Adrenal gland (tissue), 5 donors: ENCODE measurements at regions not wholly inside any gene's neighbourhood (a gene's known extent, or its start where the extent isn't known, plus 50 kb on each side); places are given as distances from the start of the nearest gene placed in this dataset.

ENCODE experiments used
- POLR2A ChIP-seq, 2 donors: fragments of 450-650 bp; IDR thresholded peaks; one replicate each; pipeline ENCODE4 v1.6.1; 2017; ENCODE audit warnings: antibody characterized with exemption in 2 of 2, mild to moderate bottlenecking in 2 of 2, moderate library complexity in 1 of 2
- TF ChIP-seq, protein P1 (sequence below), 6 experiments: fragments of 450-650 bp in 4 of 6; fragments of 200-600 bp in 2 of 6; sonication (generic) in 1 of 6; IDR thresholded peaks; 1 replicate in 5 of 6; 2 replicates in 1 of 6; pipeline versions ENCODE4 v1.5.1 to v1.8.0; 2016 to 2021; ENCODE audit warnings: antibody characterized with exemption in 6 of 6, mild to moderate bottlenecking in 2 of 6, moderate library complexity in 1 of 6
- donor health status: DM: no; HTN: no; CAD: no.

DNA sequence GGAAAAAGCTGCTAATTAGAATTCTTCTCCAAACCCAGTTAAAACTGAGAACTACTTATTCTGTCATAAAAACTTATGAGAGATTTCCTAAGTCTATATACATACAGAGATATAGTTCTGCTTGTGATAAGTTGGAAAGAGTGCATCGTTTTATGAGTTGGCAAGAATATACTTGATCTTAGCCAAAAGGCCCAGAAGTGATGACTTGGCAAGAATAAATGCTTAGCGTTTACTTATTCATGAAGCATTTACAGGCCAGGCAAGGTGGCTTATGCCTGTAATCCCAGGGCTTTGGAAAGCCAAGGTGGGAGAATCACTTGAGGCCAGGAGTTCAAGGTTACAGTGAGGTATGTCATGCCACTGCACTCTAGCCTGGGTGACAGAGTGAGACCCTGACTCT lies 81.7 kb downstream of the CYB561 start:
- TF ChIP-seq POLR2A (IDR thresholded peaks at IDR 0.05) = no peak
- TF ChIP-seq, protein P1, sequence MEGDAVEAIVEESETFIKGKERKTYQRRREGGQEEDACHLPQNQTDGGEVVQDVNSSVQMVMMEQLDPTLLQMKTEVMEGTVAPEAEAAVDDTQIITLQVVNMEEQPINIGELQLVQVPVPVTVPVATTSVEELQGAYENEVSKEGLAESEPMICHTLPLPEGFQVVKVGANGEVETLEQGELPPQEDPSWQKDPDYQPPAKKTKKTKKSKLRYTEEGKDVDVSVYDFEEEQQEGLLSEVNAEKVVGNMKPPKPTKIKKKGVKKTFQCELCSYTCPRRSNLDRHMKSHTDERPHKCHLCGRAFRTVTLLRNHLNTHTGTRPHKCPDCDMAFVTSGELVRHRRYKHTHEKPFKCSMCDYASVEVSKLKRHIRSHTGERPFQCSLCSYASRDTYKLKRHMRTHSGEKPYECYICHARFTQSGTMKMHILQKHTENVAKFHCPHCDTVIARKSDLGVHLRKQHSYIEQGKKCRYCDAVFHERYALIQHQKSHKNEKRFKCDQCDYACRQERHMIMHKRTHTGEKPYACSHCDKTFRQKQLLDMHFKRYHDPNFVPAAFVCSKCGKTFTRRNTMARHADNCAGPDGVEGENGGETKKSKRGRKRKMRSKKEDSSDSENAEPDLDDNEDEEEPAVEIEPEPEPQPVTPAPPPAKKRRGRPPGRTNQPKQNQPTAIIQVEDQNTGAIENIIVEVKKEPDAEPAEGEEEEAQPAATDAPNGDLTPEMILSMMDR (IDR thresholded peaks at IDR 0.05) = no peak
